Fibroblast of the aortic adventitia (primary cell): ENCODE measurements at regions not wholly inside any gene's neighbourhood (a gene's known extent, or its start where the extent isn't known, plus 50 kb on each side); places are given as distances from the start of the nearest gene placed in this dataset.
A peak's percentile ranks its signal among the peaks of the same experiment; 100 is the strongest.

Experiments used
- DNase-seq: peaks from one replicate; pipeline ENCODE4 v3.0.0-alpha.2; 2010; ENCODE audit warnings: low read depth
- H3K4me3 ChIP-seq: 2 replicates; pipeline ENCODE4 v1.5.1; 2011; ENCODE audit warnings: low read depth, mild to moderate bottlenecking, control low read depth, low read length, moderate library complexity
- TF ChIP-seq, protein P1 (sequence below): IDR thresholded peaks from 2 replicates; pipeline ENCODE4 v1.5.1; 2011; ENCODE audit warnings: mild to moderate bottlenecking, low read length, control low read depth, inconsistent platforms; ENCODE audit not compliant: insufficient read depth

DNA sequence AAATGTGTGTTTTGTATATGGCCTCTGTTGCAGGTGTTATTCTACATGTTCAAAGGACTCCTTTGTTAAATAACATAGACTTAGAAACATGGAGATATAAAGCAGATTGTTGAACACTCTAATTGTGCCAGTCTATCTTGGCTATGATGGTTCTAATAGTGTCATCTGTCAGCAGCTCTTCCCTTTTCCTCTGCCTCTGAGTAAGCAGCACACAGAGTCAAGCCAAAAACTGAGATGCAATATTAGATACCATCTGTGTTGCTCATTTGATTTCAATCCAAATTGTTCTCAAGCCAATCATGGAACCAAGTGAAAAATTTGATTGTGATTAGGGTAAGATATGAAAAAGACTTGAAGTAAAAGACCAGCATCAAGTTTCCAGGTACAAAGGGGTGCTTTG is 871.1 kb upstream of the MGAT4C start:
- peak; percentile 85 for DNase-seq
- TF ChIP-seq, protein P1, sequence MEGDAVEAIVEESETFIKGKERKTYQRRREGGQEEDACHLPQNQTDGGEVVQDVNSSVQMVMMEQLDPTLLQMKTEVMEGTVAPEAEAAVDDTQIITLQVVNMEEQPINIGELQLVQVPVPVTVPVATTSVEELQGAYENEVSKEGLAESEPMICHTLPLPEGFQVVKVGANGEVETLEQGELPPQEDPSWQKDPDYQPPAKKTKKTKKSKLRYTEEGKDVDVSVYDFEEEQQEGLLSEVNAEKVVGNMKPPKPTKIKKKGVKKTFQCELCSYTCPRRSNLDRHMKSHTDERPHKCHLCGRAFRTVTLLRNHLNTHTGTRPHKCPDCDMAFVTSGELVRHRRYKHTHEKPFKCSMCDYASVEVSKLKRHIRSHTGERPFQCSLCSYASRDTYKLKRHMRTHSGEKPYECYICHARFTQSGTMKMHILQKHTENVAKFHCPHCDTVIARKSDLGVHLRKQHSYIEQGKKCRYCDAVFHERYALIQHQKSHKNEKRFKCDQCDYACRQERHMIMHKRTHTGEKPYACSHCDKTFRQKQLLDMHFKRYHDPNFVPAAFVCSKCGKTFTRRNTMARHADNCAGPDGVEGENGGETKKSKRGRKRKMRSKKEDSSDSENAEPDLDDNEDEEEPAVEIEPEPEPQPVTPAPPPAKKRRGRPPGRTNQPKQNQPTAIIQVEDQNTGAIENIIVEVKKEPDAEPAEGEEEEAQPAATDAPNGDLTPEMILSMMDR, result no peak
- H3K4me3 ChIP-seq, result no peak overlapping the region

DNA sequence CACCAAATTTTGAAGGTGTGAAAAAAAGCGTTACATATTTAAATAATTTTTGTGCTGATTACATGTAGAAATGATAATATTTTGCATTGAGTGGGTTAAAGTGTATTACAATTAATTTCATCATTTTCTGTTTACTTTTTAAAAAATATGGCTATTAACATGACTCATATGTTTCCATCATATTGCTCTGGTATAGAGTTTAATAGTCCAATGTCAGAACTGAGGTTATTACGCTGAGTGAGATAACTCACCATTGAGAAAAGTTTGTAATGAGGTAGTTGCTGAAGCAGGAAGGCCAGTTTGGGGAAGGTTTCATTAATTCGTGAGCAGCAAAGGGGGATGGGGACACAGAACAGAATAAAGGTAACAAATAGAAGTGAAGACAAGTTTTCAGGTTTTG is 865.7 kb upstream of the MGAT4C start:
- DNase-seq, result no peak
- TF ChIP-seq, protein P1, result no peak
- H3K4me3 ChIP-seq, result no peak overlapping the region

DNA sequence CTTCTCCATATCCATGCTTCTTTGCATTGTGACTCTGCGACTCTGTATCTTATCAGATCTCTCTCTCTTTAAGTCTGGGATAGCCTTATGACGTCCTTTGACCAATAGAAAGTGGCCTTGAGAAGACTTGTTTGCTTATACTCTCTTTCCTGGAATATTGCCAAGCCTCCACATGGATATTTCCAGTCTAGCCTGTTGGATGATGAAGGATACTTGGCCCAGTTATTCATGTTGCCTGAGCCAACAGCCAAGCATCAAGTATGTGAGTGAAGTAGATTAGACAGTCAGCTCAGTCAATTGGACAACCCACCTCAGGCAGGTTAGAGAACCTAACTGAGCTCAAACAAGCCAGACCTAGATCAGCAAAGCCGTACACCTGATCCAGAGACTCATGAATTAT is 864.2 kb upstream of the MGAT4C start:
- peak; percentile 42 for DNase-seq
- no peak overlapping the region for H3K4me3 ChIP-seq
- TF ChIP-seq, protein P1, result no peak

DNA sequence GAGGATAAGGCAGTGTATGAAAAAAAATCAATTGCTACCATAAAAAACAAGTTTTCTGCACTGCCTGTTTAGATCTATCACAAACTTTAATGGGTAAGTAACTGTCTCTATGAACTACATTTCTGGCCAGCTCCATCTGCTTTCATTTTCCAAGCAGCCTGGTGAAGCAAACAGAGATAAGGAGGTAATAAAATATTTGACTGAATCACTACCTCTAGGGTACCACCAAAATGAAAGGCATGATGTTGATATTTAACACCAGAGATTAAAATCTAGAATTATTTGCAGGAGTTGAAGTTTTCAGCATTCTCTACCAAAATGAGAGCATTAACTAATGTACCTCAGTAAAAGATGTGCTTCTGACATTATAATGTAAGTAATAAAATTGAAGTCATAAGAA is 863.5 kb upstream of the MGAT4C start:
- DNase-seq, result peak; percentile 59
- no peak overlapping the region for H3K4me3 ChIP-seq

DNA sequence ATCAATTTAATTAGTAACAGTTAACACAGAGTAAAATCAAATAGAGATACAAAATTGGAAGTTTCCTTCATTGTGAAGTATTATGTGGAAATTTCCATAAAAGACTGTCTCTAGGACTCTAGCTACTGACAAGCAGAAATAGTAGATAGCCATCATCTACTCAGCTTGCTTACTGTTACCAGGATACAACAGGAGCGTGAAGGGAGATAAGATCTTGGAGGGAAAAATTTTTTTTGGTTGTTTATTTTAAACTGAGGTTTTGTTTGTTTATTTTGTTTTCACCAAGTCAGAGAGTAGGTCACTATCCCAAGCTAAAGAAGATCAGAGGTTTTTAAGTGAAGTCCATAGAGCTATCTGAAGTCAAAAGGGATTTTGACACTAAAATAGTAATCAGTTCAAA is 861.3 kb upstream of the MGAT4C start:
- no peak overlapping the region for H3K4me3 ChIP-seq
- no peak for DNase-seq
- TF ChIP-seq, protein P1, result no peak

More for the DNA sequence above, 863.5 kb upstream of the MGAT4C start:
- TF ChIP-seq, protein P1, result no peak

DNA sequence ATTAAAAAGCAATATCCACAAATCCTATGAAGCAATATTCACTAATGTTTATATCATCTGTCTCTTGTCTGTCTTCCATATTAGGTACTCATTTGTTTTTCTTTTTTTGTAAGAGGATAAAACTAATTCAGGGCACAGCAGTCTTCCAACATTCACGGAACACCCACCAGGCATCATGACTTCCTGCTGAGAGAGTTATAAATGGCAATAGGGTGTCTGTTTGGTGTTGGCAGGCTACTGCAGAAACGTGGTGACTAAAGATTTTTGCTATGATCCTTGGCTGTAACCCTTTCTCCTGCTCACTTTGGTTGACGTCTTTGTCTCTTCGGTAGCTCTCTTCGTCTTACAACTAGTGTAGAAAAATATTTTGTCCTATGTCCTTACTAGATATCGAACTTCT is 860.6 kb upstream of the MGAT4C start:
- H3K4me3 ChIP-seq, result no peak overlapping the region
- no peak for DNase-seq
- TF ChIP-seq, protein P1, result no peak

DNA sequence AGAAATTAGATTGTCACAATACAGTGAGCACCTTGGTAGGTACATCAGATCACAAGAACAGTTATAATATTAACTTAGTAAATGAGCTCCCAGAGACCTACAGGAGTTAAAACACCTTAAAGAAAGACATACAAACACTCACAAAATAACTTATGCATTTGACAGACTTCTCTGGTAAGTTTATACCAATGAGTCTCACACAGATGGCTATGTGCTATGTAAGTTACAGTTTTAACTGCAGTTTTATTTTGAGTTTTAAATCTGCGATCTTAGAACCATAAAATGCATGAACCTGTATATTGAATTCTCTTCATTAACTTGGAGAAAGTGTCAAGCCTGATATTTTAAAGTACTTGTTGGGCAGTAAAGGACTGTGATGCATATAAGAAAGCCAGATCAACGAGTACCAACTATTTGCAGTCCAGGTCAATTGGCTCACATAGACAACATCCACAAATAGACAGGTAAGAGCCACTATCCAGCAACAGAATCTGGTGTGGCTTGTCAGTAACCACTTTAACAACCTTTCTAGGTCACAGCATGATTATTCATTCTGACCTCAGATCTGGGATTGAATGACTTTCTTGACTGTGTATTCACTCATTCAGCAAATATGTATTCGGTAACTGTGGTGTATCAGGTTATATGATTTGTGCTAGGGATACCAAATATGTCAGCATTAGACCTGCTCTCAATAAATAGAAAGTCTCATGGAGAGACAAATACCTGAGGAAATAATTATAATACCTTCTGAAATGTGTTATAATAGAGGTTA is 856.6 kb upstream of the MGAT4C start:
- no peak for DNase-seq

More for the DNA sequence above, 856.6 kb upstream of the MGAT4C start:
- H3K4me3 ChIP-seq, result no peak overlapping the region
- TF ChIP-seq, protein P1, result no peak
